ENCODE measurements at regions not wholly inside any gene's neighbourhood (a gene's known extent, or its start where the extent isn't known, plus 50 kb on each side); places are given as distances from the start of the nearest gene placed in this dataset.

DNA sequence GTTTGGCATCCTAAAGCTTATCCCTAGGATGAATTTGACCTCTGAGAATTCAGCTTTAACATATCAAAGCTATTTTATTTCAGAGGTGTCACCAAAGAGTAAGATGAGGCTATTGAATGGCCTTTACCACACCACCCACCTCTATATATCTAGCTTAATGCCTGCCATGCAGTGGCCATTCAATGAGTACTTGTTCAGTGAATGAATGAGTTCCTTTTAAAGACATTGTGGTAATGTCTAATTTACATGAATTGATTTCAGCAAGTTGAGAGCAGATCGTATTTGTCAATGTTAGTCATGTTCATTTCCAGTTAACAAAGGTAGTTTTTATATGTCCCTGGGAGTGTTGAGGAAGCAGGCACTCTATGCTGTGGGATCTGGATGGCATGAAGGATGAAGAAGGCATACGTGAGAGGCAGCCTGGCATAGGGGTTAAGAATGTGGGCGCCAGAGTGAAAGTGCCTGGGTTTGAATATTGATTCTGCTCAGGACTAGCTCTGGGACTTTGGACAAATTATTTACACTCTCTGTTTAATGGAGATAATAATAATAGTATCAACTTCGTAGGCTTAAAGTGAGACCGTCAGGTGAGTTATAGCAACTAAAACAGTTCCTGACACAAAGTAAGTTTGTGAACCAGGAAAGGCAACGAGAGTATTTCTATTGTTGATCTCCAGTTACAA is 434.1 kb upstream of the CHST9 start:
- WGBS (ENCODE audit: insufficient coverage) = 94% methylated on average over 4 of the region's 6 CpGs
- no peaks in the 10 kb centered on the region for H3K27me3 ChIP-seq (ENCODE audit: control insufficient read depth in 2 of 2, insufficient read depth in 2 of 2, low read length in 2 of 2)
- no peak overlapping the region for H3K9ac ChIP-seq (ENCODE audit: insufficient read depth, low read length, poor library complexity, severe bottlenecking)
- Mint-ChIP-seq H3K9me3 (peaks cover 0 to 3% (median 0%) of the 10 kb centered on the region in 7 donors), H3K27ac (no peak overlapping the region), H3K36me3 (no peaks in the 10 kb centered on the region), H3K27me3 (ENCODE audit: low read depth in 3 of 3) (peaks cover 0 to 3% (median 1%) of the 10 kb centered on the region in 3 donors), H3K4me3 (no peak overlapping the region), H3K4me1 (no peaks in the 10 kb centered on the region)
- H3K27ac ChIP-seq (ENCODE audit: low read depth in 1 of 2, low read length in 2 of 2) = no peak overlapping the region
- H3K79me2 ChIP-seq (ENCODE audit: insufficient read depth, low read length) = no peaks in the 10 kb centered on the region
- TF ChIP-seq, protein P1, sequence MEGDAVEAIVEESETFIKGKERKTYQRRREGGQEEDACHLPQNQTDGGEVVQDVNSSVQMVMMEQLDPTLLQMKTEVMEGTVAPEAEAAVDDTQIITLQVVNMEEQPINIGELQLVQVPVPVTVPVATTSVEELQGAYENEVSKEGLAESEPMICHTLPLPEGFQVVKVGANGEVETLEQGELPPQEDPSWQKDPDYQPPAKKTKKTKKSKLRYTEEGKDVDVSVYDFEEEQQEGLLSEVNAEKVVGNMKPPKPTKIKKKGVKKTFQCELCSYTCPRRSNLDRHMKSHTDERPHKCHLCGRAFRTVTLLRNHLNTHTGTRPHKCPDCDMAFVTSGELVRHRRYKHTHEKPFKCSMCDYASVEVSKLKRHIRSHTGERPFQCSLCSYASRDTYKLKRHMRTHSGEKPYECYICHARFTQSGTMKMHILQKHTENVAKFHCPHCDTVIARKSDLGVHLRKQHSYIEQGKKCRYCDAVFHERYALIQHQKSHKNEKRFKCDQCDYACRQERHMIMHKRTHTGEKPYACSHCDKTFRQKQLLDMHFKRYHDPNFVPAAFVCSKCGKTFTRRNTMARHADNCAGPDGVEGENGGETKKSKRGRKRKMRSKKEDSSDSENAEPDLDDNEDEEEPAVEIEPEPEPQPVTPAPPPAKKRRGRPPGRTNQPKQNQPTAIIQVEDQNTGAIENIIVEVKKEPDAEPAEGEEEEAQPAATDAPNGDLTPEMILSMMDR (IDR thresholded peaks at IDR 0.05) = no peak
- intact Hi-C loops (cut with micrococcal nuclease) = no loop called here
- no peaks in the 10 kb centered on the region for H3K4me1 ChIP-seq (ENCODE audit: control insufficient read depth in 1 of 2, insufficient read depth in 2 of 2, low read length in 2 of 2)
- no peak overlapping the region for H3K4me3 ChIP-seq (replicated peaks in 1 of 3; ENCODE audit: low read depth in 2 of 3, low read length in 3 of 3)
- no peak overlapping the region for H2AFZ ChIP-seq (ENCODE audit: insufficient read depth, low read depth, low read length, poor library complexity, severe bottlenecking)
- DNase-seq = no peak
- H3K9me3 ChIP-seq (replicated peaks in 1 of 2; ENCODE audit: control insufficient read depth in 1 of 2, insufficient read depth in 1 of 2, low read length in 2 of 2) = no peaks in the 10 kb centered on the region
- no peaks in the 10 kb centered on the region for H3K36me3 ChIP-seq (replicated peaks in 1 of 2; ENCODE audit: control insufficient read depth in 1 of 2, insufficient read depth in 2 of 2, low read length in 2 of 2)
- H4K20me1 ChIP-seq (ENCODE audit: insufficient read depth, low read length) = no peaks in the 10 kb centered on the region
- H3K4me2 ChIP-seq (replicated peaks; ENCODE audit: extremely low read depth, low read length, poor library complexity, severe bottlenecking) = no peak overlapping the region

DNA sequence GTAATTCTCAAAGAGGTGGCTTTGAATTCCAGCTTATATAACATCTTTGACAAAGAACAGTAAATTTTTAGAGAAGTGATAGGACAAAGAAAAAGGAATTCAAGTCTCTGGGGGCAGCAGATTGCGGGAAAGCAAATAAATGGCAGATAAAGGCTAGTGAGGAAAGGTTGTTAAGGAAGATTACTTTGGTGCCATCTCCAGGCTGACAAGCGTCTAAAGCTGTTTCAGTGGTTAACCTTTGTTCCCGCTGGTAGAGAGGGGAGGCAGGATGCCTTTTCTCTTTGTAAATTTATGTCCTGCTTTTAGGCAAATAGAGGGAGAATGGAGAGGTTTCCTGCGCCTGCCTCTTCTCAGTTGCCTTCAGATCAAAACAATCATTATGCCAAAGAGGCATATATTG is 431.2 kb upstream of the CHST9 start:
- DNase-seq = no peak
- peaks cover 0 to 3% (median 0%) of the 10 kb centered on the region in 7 donors for H3K9me3 Mint-ChIP-seq
- Histone ChIP-seq H3K79me2 (ENCODE audit: insufficient read depth, low read length) (no peaks in the 10 kb centered on the region), H3K27ac (ENCODE audit: low read depth in 1 of 2, low read length in 2 of 2) (no peak overlapping the region), H2AFZ (ENCODE audit: insufficient read depth, low read depth, low read length, poor library complexity, severe bottlenecking) (no peak overlapping the region), H3K4me3 (replicated peaks in 1 of 3; ENCODE audit: low read depth in 2 of 3, low read length in 3 of 3) (no peak overlapping the region), H3K36me3 (replicated peaks in 1 of 2; ENCODE audit: control insufficient read depth in 1 of 2, insufficient read depth in 2 of 2, low read length in 2 of 2) (no peaks in the 10 kb centered on the region), H3K9me3 (replicated peaks in 1 of 2; ENCODE audit: control insufficient read depth in 1 of 2, insufficient read depth in 1 of 2, low read length in 2 of 2) (no peaks in the 10 kb centered on the region), H3K4me2 (replicated peaks; ENCODE audit: extremely low read depth, low read length, poor library complexity, severe bottlenecking) (no peak overlapping the region), H3K27me3 (ENCODE audit: control insufficient read depth in 2 of 2, insufficient read depth in 2 of 2, low read length in 2 of 2) (no peaks in the 10 kb centered on the region), H3K9ac (ENCODE audit: insufficient read depth, low read length, poor library complexity, severe bottlenecking) (no peak overlapping the region), H4K20me1 (ENCODE audit: insufficient read depth, low read length) (no peaks in the 10 kb centered on the region), H3K4me1 (ENCODE audit: control insufficient read depth in 1 of 2, insufficient read depth in 2 of 2, low read length in 2 of 2) (no peaks in the 10 kb centered on the region)
- no peak overlapping the region for H3K27ac Mint-ChIP-seq
- no peaks in the 10 kb centered on the region for H3K36me3 Mint-ChIP-seq
- WGBS (ENCODE audit: insufficient coverage) = 84% methylated on average over 2 of the region's 4 CpGs
- intact Hi-C loops (cut with micrococcal nuclease) = no loop called here
- no peaks in the 10 kb centered on the region for H3K4me1 Mint-ChIP-seq
- TF ChIP-seq, protein P1 (IDR thresholded peaks at IDR 0.05) = no peak
- peaks cover 0 to 1% (median 0%) of the 10 kb centered on the region in 3 donors for H3K27me3 Mint-ChIP-seq (ENCODE audit: low read depth in 3 of 3)
- no peak overlapping the region for H3K4me3 Mint-ChIP-seq
